Memory B cell (primary cell): ENCODE measurements at regions not wholly inside any gene's neighbourhood (a gene's known extent, or its start where the extent isn't known, plus 50 kb on each side); places are given as distances from the start of the nearest gene placed in this dataset.

ENCODE experiments used
- ATAC-seq: fragments of 150-1000 bp; cut with Tn5 transposase; 2 replicates; pipeline ENCODE4 v1.10.0; 2021; ENCODE audit warnings: low read depth, mild to moderate bottlenecking, moderate library complexity
- DNase-seq, 2 donors: peaks; one replicate each; pipeline ENCODE4 v3.0.0; 2022; ENCODE audit warnings: low spot score in 2 of 2
- H3K27ac Mint-ChIP-seq: one replicate; pipeline ENCODE4 v1.8.0; 2022; ENCODE audit warnings: mild to moderate bottlenecking, moderate library complexity, mixed read lengths
- H3K27me3 Mint-ChIP-seq: one replicate; pipeline ENCODE4 v1.8.0; 2022; ENCODE audit warnings: mixed read lengths
- H3K36me3 Mint-ChIP-seq: one replicate; pipeline ENCODE4 v1.8.0; 2022; ENCODE audit warnings: mild to moderate bottlenecking, mixed read lengths
- H3K4me1 Mint-ChIP-seq: one replicate; pipeline ENCODE4 v1.8.0; 2022; ENCODE audit warnings: mixed read lengths
- H3K4me3 Mint-ChIP-seq: one replicate; pipeline ENCODE4 v1.8.0; 2022; ENCODE audit warnings: mild to moderate bottlenecking, moderate library complexity, mixed read lengths
- H3K9me3 Mint-ChIP-seq: one replicate; pipeline ENCODE4 v1.8.0; 2022; ENCODE audit warnings: mixed read lengths

- Mint-ChIP-seq H3K4me3 (no peak overlapping the region), H3K27ac (no peak overlapping the region), H3K36me3 (no peaks in the 10 kb centered on the region), H3K9me3 (no peaks in the 10 kb centered on the region), H3K4me1 (no peaks in the 10 kb centered on the region), H3K27me3 (peaks cover 5% of the 10 kb centered on the region)
- DNase-seq, result no peak
- ATAC-seq, result no peak
These were observed 174.2 kb upstream of the NOCT start for GRCh38 chr4:138841343-138841742.

GRCh38 chr4:138838251-138838650, 177.3 kb upstream of the NOCT start:
- H3K27me3 Mint-ChIP-seq, result peaks cover 10% of the 10 kb centered on the region
- H3K9me3 Mint-ChIP-seq, result no peaks in the 10 kb centered on the region
- H3K27ac Mint-ChIP-seq, result no peak overlapping the region
- no peak overlapping the region for H3K4me3 Mint-ChIP-seq
- ATAC-seq (no peak), DNase-seq (no peak)
- H3K4me1 Mint-ChIP-seq, result no peaks in the 10 kb centered on the region
- no peaks in the 10 kb centered on the region for H3K36me3 Mint-ChIP-seq

GRCh38 chr4:138835832-138836533, 179.6 kb upstream of the NOCT start:
- Mint-ChIP-seq H3K9me3 (no peaks in the 10 kb centered on the region), H3K4me1 (no peaks in the 10 kb centered on the region), H3K36me3 (no peaks in the 10 kb centered on the region), H3K27ac (no peak overlapping the region), H3K4me3 (no peak overlapping the region), H3K27me3 (peaks cover 5% of the 10 kb centered on the region)
- ATAC-seq (no peak), DNase-seq (no peak)

- H3K36me3 Mint-ChIP-seq, result no peaks in the 10 kb centered on the region
- no peaks in the 10 kb centered on the region for H3K9me3 Mint-ChIP-seq
- no peaks in the 10 kb centered on the region for H3K4me1 Mint-ChIP-seq
- no peak overlapping the region for H3K27ac Mint-ChIP-seq
- H3K27me3 Mint-ChIP-seq, result peaks cover 5% of the 10 kb centered on the region
- ATAC-seq, result no peak
- no peak overlapping the region for H3K4me3 Mint-ChIP-seq
- no peak for DNase-seq
These were observed 181.6 kb upstream of the NOCT start for GRCh38 chr4:138833974-138834373.

GRCh38 chr4:138832563-138832962, 183.0 kb upstream of the NOCT start:
- DNase-seq, result no peak
- H3K36me3 Mint-ChIP-seq, result no peaks in the 10 kb centered on the region
- peaks cover 5% of the 10 kb centered on the region for H3K27me3 Mint-ChIP-seq
- ATAC-seq, result no peak
- H3K4me3 Mint-ChIP-seq, result no peak overlapping the region
- H3K9me3 Mint-ChIP-seq, result no peaks in the 10 kb centered on the region
- H3K4me1 Mint-ChIP-seq, result no peaks in the 10 kb centered on the region
- no peak overlapping the region for H3K27ac Mint-ChIP-seq

- Mint-ChIP-seq H3K4me1 (no peaks in the 10 kb centered on the region), H3K36me3 (no peaks in the 10 kb centered on the region), H3K4me3 (no peak overlapping the region), H3K9me3 (no peaks in the 10 kb centered on the region), H3K27me3 (peaks cover 5% of the 10 kb centered on the region), H3K27ac (no peak overlapping the region)
- no peak for DNase-seq
- no peak for ATAC-seq
These were observed 183.6 kb upstream of the NOCT start for GRCh38 chr4:138831948-138832347.

GRCh38 chr4:138828926-138829325, 186.7 kb upstream of the NOCT start:
- no peak overlapping the region for H3K4me3 Mint-ChIP-seq

GRCh38 chr4:138826754-138827153, 188.8 kb upstream of the NOCT start:
- no peaks in the 10 kb centered on the region for H3K36me3 Mint-ChIP-seq
- H3K27ac Mint-ChIP-seq, result no peak overlapping the region

More at GRCh38 chr4:138828926-138829325, 186.7 kb upstream of the NOCT start:
- Mint-ChIP-seq H3K4me1 (no peaks in the 10 kb centered on the region), H3K27me3 (peaks cover 7% of the 10 kb centered on the region), H3K27ac (no peak overlapping the region), H3K36me3 (no peaks in the 10 kb centered on the region), H3K9me3 (no peaks in the 10 kb centered on the region)
- no peak for DNase-seq
- no peak for ATAC-seq

GRCh38 chr4:138826322-138826721, 189.3 kb upstream of the NOCT start:
- Mint-ChIP-seq H3K4me1 (no peaks in the 10 kb centered on the region), H3K9me3 (no peaks in the 10 kb centered on the region), H3K4me3 (no peak overlapping the region), H3K27ac (no peak overlapping the region), H3K36me3 (no peaks in the 10 kb centered on the region), H3K27me3 (peaks cover 1% of the 10 kb centered on the region)
- no peak for DNase-seq
- no peak for ATAC-seq

More at GRCh38 chr4:138826754-138827153, 188.8 kb upstream of the NOCT start:
- Mint-ChIP-seq H3K4me3 (no peak overlapping the region), H3K27me3 (peaks cover 1% of the 10 kb centered on the region), H3K9me3 (no peaks in the 10 kb centered on the region), H3K4me1 (no peaks in the 10 kb centered on the region)
- no peak for ATAC-seq
- DNase-seq, result no peak

GRCh38 chr4:138821331-138821730, 194.2 kb upstream of the NOCT start:
- Mint-ChIP-seq H3K9me3 (peaks cover 3% of the 10 kb centered on the region), H3K4me1 (no peaks in the 10 kb centered on the region), H3K27ac (no peak overlapping the region), H3K27me3 (peaks cover 5% of the 10 kb centered on the region), H3K4me3 (no peak overlapping the region), H3K36me3 (no peaks in the 10 kb centered on the region)
- no peak for ATAC-seq
- DNase-seq, result no peak

- DNase-seq (no peak), ATAC-seq (no peak)
- Mint-ChIP-seq H3K36me3 (no peaks in the 10 kb centered on the region), H3K27ac (no peak overlapping the region), H3K4me1 (no peaks in the 10 kb centered on the region), H3K4me3 (no peak overlapping the region), H3K9me3 (peaks cover 6% of the 10 kb centered on the region), H3K27me3 (peaks cover 8% of the 10 kb centered on the region)
These were observed 198.7 kb upstream of the NOCT start for GRCh38 chr4:138816875-138817274.

GRCh38 chr4:138815811-138816210, 199.8 kb upstream of the NOCT start:
- ATAC-seq (no peak), DNase-seq (no peak)
- Mint-ChIP-seq H3K27ac (no peak overlapping the region), H3K4me1 (no peaks in the 10 kb centered on the region), H3K36me3 (no peaks in the 10 kb centered on the region), H3K4me3 (no peak overlapping the region), H3K9me3 (peaks cover 6% of the 10 kb centered on the region), H3K27me3 (peaks cover 8% of the 10 kb centered on the region)

- no peaks in the 10 kb centered on the region for H3K36me3 Mint-ChIP-seq
- peaks cover 6% of the 10 kb centered on the region for H3K27me3 Mint-ChIP-seq
- DNase-seq (no peak), ATAC-seq (no peak)
- no peaks in the 10 kb centered on the region for H3K4me1 Mint-ChIP-seq
- H3K27ac Mint-ChIP-seq, result no peak overlapping the region
- H3K9me3 Mint-ChIP-seq, result no peaks in the 10 kb centered on the region
- no peak overlapping the region for H3K4me3 Mint-ChIP-seq
These were observed 209.8 kb upstream of the NOCT start for GRCh38 chr4:138805736-138806135.

GRCh38 chr4:138804711-138805110, 210.9 kb upstream of the NOCT start:
- DNase-seq, result no peak
- no peak overlapping the region for H3K27ac Mint-ChIP-seq

GRCh38 chr4:138803051-138803450, 212.5 kb upstream of the NOCT start:
- H3K9me3 Mint-ChIP-seq, result no peaks in the 10 kb centered on the region
- H3K4me3 Mint-ChIP-seq, result no peak overlapping the region
- no peaks in the 10 kb centered on the region for H3K4me1 Mint-ChIP-seq
- H3K27ac Mint-ChIP-seq, result no peak overlapping the region
- no peak for ATAC-seq
- no peaks in the 10 kb centered on the region for H3K36me3 Mint-ChIP-seq
- no peak for DNase-seq
- H3K27me3 Mint-ChIP-seq, result peaks cover 13% of the 10 kb centered on the region

More at GRCh38 chr4:138804711-138805110, 210.9 kb upstream of the NOCT start:
- Mint-ChIP-seq H3K9me3 (no peaks in the 10 kb centered on the region), H3K27me3 (peaks cover 8% of the 10 kb centered on the region), H3K4me3 (no peak overlapping the region), H3K4me1 (no peaks in the 10 kb centered on the region), H3K36me3 (no peaks in the 10 kb centered on the region)
- ATAC-seq, result no peak
